GM12873 (cell line): ENCODE measurements at regions not wholly inside any gene's neighbourhood (a gene's known extent, or its start where the extent isn't known, plus 50 kb on each side); places are given as distances from the start of the nearest gene placed in this dataset.
A peak's percentile ranks its signal among the peaks of the same experiment; 100 is the strongest.

Experiments used
- CTCF ChIP-seq: IDR thresholded peaks from 2 replicates; pipeline ENCODE4 v1.5.1; 2012; ENCODE audit warnings: low read depth, mild to moderate bottlenecking, moderate library complexity, low read length, control low read depth; ENCODE audit not compliant: insufficient read depth; ENCODE audit errors: missing control alignments

- TF ChIP-seq CTCF, result no peak
These were observed 1019.7 kb upstream of the LRRN3 start for GRCh38 chr7:110071192-110071591.

GRCh38 chr7:110075450-110075849 lies 1015.5 kb upstream of the LRRN3 start:
- no peak for TF ChIP-seq CTCF

- no peak for TF ChIP-seq CTCF
These were observed 1014.7 kb upstream of the LRRN3 start for GRCh38 chr7:110076194-110076593.

- TF ChIP-seq CTCF, result no peak
These were observed 1006.6 kb upstream of the LRRN3 start for GRCh38 chr7:110084181-110084807.

- peak; percentile 46 for TF ChIP-seq CTCF
These were observed 1000.7 kb upstream of the LRRN3 start for GRCh38 chr7:110090110-110090820.

GRCh38 chr7:110095372-110096052 lies 995.4 kb upstream of the LRRN3 start:
- no peak for TF ChIP-seq CTCF

GRCh38 chr7:110104243-110104642 lies 986.7 kb upstream of the LRRN3 start:
- TF ChIP-seq CTCF, result no peak
